BE2C (cell line): ENCODE measurements at regions not wholly inside any gene's neighbourhood (a gene's known extent, or its start where the extent isn't known, plus 50 kb on each side); places are given as distances from the start of the nearest gene placed in this dataset.

Experiments used
- DNase-seq: peaks from one replicate; pipeline ENCODE4 v3.0.0-alpha.2; 2020
- H3K27me3 ChIP-seq: fragments of 250-450 bp; sonication (Bioruptor Pico); 2 replicates; pipeline ENCODE4 v1.5.1; 2020; ENCODE audit warnings: mild to moderate bottlenecking
- H3K36me3 ChIP-seq: fragments of 250-450 bp; sonication (Bioruptor Pico); 2 replicates; pipeline ENCODE4 v1.5.1; 2020; ENCODE audit warnings: mild to moderate bottlenecking
- H3K4me1 ChIP-seq: fragments of 250-450 bp; sonication (Bioruptor Pico); 2 replicates; pipeline ENCODE4 v1.5.1; 2020
- H3K4me3 ChIP-seq: 2 replicates; pipeline ENCODE4 v1.5.1; 2011; ENCODE audit warnings: low read depth, low read length
- H3K9me3 ChIP-seq: fragments of 250-450 bp; sonication (Bioruptor Pico); 2 replicates; pipeline ENCODE4 v1.5.1; 2020
- CTCF ChIP-seq: IDR thresholded peaks from 2 replicates; pipeline ENCODE4 v1.5.1; 2012; ENCODE audit warnings: mild to moderate bottlenecking, low read depth, low read length

DNA sequence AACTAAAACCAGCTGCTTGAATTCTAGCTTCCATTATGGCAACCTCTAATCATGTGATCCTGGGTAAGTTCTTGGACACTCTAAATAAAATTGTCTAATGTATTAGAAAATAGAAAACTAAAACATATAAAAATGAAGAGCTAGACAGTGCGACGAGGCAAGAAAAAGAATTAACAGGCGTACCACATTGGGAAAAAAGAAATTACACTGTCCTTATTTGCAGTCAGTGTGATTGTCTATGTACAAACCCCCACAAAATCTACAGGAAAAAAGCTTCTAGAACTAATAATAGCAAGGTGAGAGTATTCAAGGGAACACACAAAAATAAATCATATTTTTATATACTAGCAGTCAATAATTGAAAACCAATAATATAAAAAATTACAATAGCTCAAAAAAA, 625.6 kb upstream of the MKI67 start:
- Histone ChIP-seq H3K36me3 (no peaks in the 10 kb centered on the region), H3K27me3 (no peaks in the 10 kb centered on the region), H3K9me3 (no peaks in the 10 kb centered on the region), H3K4me1 (no peaks in the 10 kb centered on the region), H3K4me3 (no peak overlapping the region)
- no peak for DNase-seq
- no peak for TF ChIP-seq CTCF

GRCh38 chr10:128759174-128759573, 633.0 kb upstream of the MKI67 start:
- no peaks in the 10 kb centered on the region for H3K36me3 ChIP-seq
- no peak for TF ChIP-seq CTCF
- H3K4me1 ChIP-seq: no peaks in the 10 kb centered on the region
- DNase-seq: no peak
- no peak overlapping the region for H3K4me3 ChIP-seq
- H3K9me3 ChIP-seq: no peaks in the 10 kb centered on the region
- no peaks in the 10 kb centered on the region for H3K27me3 ChIP-seq

GRCh38 chr10:128763588-128763987, 637.4 kb upstream of the MKI67 start:
- H3K27me3 ChIP-seq: no peaks in the 10 kb centered on the region
- no peak for TF ChIP-seq CTCF
- H3K9me3 ChIP-seq: no peaks in the 10 kb centered on the region
- no peaks in the 10 kb centered on the region for H3K36me3 ChIP-seq
- no peak overlapping the region for H3K4me3 ChIP-seq
- no peaks in the 10 kb centered on the region for H3K4me1 ChIP-seq
- DNase-seq: no peak

DNA sequence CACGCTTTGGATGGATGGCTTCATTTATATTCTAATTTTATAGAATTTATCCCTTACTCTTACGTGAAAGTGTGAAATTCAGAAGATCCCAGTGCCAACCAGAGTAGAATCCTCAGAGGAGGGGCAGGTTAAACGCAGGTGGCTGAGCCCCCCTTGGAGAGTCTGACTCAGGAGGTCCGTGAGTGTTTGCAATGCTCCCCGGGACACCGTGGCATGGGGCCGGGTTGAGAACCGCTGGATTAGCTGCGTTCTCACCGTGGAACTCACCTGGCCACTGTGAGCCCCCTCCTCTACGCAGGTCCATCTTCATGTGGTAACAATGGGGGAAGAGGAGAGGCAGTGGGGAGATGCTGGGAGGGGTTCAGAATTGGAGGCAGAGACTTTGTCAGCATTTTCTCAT, 638.0 kb upstream of the MKI67 start:
- no peaks in the 10 kb centered on the region for H3K9me3 ChIP-seq
- DNase-seq: no peak
- TF ChIP-seq CTCF: no peak
- H3K36me3 ChIP-seq: no peaks in the 10 kb centered on the region
- no peaks in the 10 kb centered on the region for H3K27me3 ChIP-seq
- no peaks in the 10 kb centered on the region for H3K4me1 ChIP-seq
- H3K4me3 ChIP-seq: no peak overlapping the region

- no peak overlapping the region for H3K4me3 ChIP-seq
- no peak for TF ChIP-seq CTCF
- no peaks in the 10 kb centered on the region for H3K27me3 ChIP-seq
- no peaks in the 10 kb centered on the region for H3K36me3 ChIP-seq
- no peaks in the 10 kb centered on the region for H3K4me1 ChIP-seq
- DNase-seq: no peak
- H3K9me3 ChIP-seq: no peaks in the 10 kb centered on the region
Observed at GRCh38 chr10:128766915-128767314, 640.7 kb upstream of the MKI67 start.

DNA sequence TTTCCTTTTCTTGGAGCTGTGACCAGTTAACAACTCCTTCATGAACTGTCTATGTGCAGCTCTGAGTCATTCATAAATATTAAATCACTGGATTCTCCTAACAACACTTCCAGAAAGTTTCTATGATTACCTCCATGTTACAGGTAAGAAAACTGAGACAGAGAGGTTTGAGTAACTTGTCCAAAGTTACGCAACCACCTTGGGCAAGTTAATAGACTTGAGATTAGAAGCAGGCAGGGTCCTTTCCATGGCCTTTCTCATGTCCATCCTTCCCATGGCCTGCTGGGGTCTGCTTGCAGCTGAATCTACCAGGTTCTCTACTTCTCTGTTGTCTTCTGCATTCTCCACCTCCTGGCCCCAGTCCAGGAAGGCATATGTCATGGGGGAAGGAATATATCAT, 648.8 kb upstream of the MKI67 start:
- Histone ChIP-seq H3K27me3 (no peaks in the 10 kb centered on the region), H3K4me1 (no peaks in the 10 kb centered on the region), H3K9me3 (no peaks in the 10 kb centered on the region), H3K36me3 (no peaks in the 10 kb centered on the region), H3K4me3 (no peak overlapping the region)
- no peak for TF ChIP-seq CTCF
- no peak for DNase-seq
